Chondrocyte (in vitro differentiated cells): ENCODE measurements at regions not wholly inside any gene's neighbourhood (a gene's known extent, or its start where the extent isn't known, plus 50 kb on each side); places are given as distances from the start of the nearest gene placed in this dataset.

Source experiments
- DNase-seq: peaks from one replicate; pipeline ENCODE4 v3.0.0; 2021; ENCODE audit warnings: mixed read lengths, low spot score
- H3K27ac Mint-ChIP-seq: one replicate; pipeline ENCODE4 v1.8.0; 2021; ENCODE audit warnings: mild to moderate bottlenecking, moderate library complexity, mixed read lengths; ENCODE audit not compliant: unreplicated experiment
- H3K27me3 Mint-ChIP-seq: 2 replicates; pipeline ENCODE4 v1.8.0; 2021; ENCODE audit warnings: low read depth, mixed read lengths
- H3K36me3 Mint-ChIP-seq: 2 replicates; pipeline ENCODE4 v1.8.0; 2021; ENCODE audit warnings: low read depth, mixed read lengths
- H3K4me1 Mint-ChIP-seq: 2 replicates; pipeline ENCODE4 v1.8.0; 2021; ENCODE audit warnings: low read depth, mild to moderate bottlenecking, mixed read lengths
- H3K4me3 Mint-ChIP-seq: one replicate; pipeline ENCODE4 v1.8.0; 2021; ENCODE audit warnings: mild to moderate bottlenecking, moderate library complexity, mixed read lengths; ENCODE audit not compliant: unreplicated experiment
- H3K9me3 Mint-ChIP-seq: 2 replicates; pipeline ENCODE4 v1.8.0; 2021; ENCODE audit warnings: low read depth, mixed read lengths
- CTCF ChIP-seq: fragments of 200-600 bp; sonication (generic); IDR thresholded peaks from 2 replicates; pipeline ENCODE4 v1.5.0; 2021; ENCODE audit warnings: antibody characterized with exemption, mild to moderate bottlenecking, moderate library complexity

DNA sequence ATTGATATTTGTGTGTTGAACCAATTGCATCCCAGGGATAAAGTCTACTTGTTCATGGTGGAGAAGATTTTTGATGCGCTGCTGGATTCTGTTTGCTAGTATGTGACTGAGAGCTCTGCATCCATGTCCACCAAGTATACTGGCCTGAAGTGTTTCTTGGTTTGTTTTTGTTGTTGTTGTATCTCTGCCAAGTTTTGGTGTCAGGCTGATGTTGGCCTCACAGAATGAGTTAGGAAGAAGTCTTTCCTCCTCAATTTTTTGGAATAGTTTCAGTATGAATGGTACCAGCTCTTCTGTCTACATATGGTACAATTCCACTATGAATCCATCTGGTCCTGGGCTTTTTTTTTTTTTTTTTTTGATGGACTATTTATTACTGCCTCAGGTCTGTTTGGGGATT, 50.9 kb upstream of the OSTN start:
- H3K27ac Mint-ChIP-seq, result no peak overlapping the region
- H3K27me3 Mint-ChIP-seq, result no peaks in the 10 kb centered on the region
- no peak for DNase-seq
- no peak overlapping the region for H3K4me3 Mint-ChIP-seq
- peaks cover 8% of the 10 kb centered on the region for H3K4me1 Mint-ChIP-seq
- H3K36me3 Mint-ChIP-seq, result no peaks in the 10 kb centered on the region
- H3K9me3 Mint-ChIP-seq, result peaks cover 9% of the 10 kb centered on the region
- no peak for TF ChIP-seq CTCF

DNA sequence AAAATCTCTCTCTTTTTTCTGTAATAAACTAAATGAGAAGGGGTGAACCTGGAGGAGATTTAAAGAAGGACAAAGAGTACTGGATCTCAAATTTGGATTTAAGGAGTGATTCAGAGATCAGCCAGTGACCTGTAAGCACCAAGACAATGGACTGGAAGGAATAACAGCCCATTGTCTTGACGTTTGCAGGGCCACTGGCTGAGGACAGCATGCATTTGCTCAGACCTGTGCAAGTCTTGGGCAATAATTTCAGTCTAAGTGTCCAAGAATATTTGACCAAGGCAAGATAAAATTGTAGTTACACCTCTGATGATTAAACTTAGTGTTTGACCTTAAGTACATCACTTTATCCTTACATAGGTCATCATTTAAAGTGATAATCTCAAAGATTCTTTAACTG, 55.8 kb upstream of the OSTN start:
- H3K9me3 Mint-ChIP-seq, result peaks cover 1% of the 10 kb centered on the region
- H3K36me3 Mint-ChIP-seq, result no peaks in the 10 kb centered on the region
- peaks cover 24% of the 10 kb centered on the region for H3K4me1 Mint-ChIP-seq
- H3K27ac Mint-ChIP-seq, result no peak overlapping the region
- H3K4me3 Mint-ChIP-seq, result no peak overlapping the region
- no peak for TF ChIP-seq CTCF
- no peak for DNase-seq
- H3K27me3 Mint-ChIP-seq, result no peaks in the 10 kb centered on the region

- H3K4me1 Mint-ChIP-seq, result peaks cover 20% of the 10 kb centered on the region
- no peak overlapping the region for H3K4me3 Mint-ChIP-seq
Measured at GRCh38 chr3:191141728-191142127, 57.3 kb upstream of the OSTN start.

GRCh38 chr3:191139736-191140135, 59.3 kb upstream of the OSTN start:
- Mint-ChIP-seq H3K36me3 (no peaks in the 10 kb centered on the region), H3K27me3 (no peaks in the 10 kb centered on the region), H3K9me3 (no peaks in the 10 kb centered on the region), H3K4me1 (peaks cover 20% of the 10 kb centered on the region), H3K27ac (no peak overlapping the region), H3K4me3 (no peak overlapping the region)
- no peak for DNase-seq
- no peak for TF ChIP-seq CTCF

More at GRCh38 chr3:191141728-191142127, 57.3 kb upstream of the OSTN start:
- Mint-ChIP-seq H3K36me3 (no peaks in the 10 kb centered on the region), H3K27me3 (no peaks in the 10 kb centered on the region), H3K27ac (peak overlapping the region; percentile 88), H3K9me3 (no peaks in the 10 kb centered on the region)
- DNase-seq, result no peak
- TF ChIP-seq CTCF, result no peak

GRCh38 chr3:191138937-191139336, 60.1 kb upstream of the OSTN start:
- Mint-ChIP-seq H3K27me3 (no peaks in the 10 kb centered on the region), H3K4me3 (no peak overlapping the region), H3K36me3 (no peaks in the 10 kb centered on the region), H3K4me1 (peaks cover 20% of the 10 kb centered on the region), H3K27ac (no peak overlapping the region), H3K9me3 (no peaks in the 10 kb centered on the region)
- DNase-seq, result no peak
- no peak for TF ChIP-seq CTCF
